ENCODE measurements at regions not wholly inside any gene's neighbourhood (a gene's known extent, or its start where the extent isn't known, plus 50 kb on each side); places are given as distances from the start of the nearest gene placed in this dataset.

DNA sequence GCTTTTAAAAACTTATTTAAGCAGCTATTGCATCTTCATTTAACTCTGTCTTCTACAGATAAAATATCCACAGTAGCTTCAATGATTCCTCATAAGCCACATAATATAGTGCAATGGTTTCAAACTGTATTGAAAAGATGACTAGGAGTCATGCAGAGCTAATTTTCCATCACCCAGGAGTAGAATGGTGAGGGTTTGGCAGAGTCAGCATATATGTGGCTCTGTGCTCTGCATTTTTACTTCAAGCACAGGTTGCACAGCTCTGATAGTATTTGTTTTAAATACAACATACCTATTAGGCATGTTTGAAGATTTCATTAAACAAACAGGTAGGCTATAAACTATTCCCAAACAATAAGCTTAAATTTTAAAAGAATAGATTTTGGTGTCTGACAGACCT lies 731.9 kb upstream of the VRK2 start:
- TF ChIP-seq EZH2 (IDR thresholded peaks at IDR 0.05): no peak
- no peak for TF ChIP-seq POLR2AphosphoS5 (IDR thresholded peaks at IDR 0.05; ENCODE audit: borderline replicate concordance, low read depth, low read length)
